Ascending aorta (tissue), 2 donors: ENCODE measurements at regions not wholly inside any gene's neighbourhood (a gene's known extent, or its start where the extent isn't known, plus 50 kb on each side); places are given as distances from the start of the nearest gene placed in this dataset.
A peak's percentile ranks its signal among the peaks of the same experiment; 100 is the strongest.

Experiments used
- DNase-seq, 2 donors: peaks; one replicate each; pipeline ENCODE4 v3.0.0-alpha.2; 2019; ENCODE audit warnings: low spot score in 2 of 2
- H3K27ac ChIP-seq, 2 donors: fragments of 200-600 bp; sonication (generic); one replicate each; pipeline ENCODE4 v1.5.1; 2016 to 2017; ENCODE audit warnings: mild to moderate bottlenecking in 1 of 2
- H3K27me3 ChIP-seq: fragments of 200-600 bp; sonication (generic); one replicate; pipeline ENCODE4 v1.5.1; 2017
- H3K36me3 ChIP-seq, 2 donors: fragments of 200-600 bp; sonication (generic); one replicate each; pipeline ENCODE4 v1.5.1; 2016
- H3K4me1 ChIP-seq, 2 donors: fragments of 200-600 bp; sonication (generic); one replicate each; pipeline ENCODE4 v1.5.1; 2016 to 2017; ENCODE audit warnings: mild to moderate bottlenecking in 1 of 2
- H3K4me3 ChIP-seq, 2 donors: fragments of 200-600 bp; sonication (generic); one replicate each; pipeline ENCODE4 v1.5.1; 2016 to 2017; ENCODE audit warnings: mild to moderate bottlenecking in 1 of 2
- H3K9me3 ChIP-seq, 2 donors: fragments of 200-600 bp; sonication (generic); one replicate each; pipeline ENCODE4 v1.5.1; 2016
- CTCF ChIP-seq, 3 experiments: fragments of 200-600 bp in 2 of 3; fragments of 450-650 bp in 1 of 3; sonication (generic) in 2 of 3; IDR thresholded peaks; one replicate each; pipeline ENCODE4 v1.5.1; 2016 to 2019; ENCODE audit warnings: antibody characterized with exemption in 3 of 3, mild to moderate bottlenecking in 1 of 3, moderate library complexity in 1 of 3
- intact Hi-C: fragments of 100-400 bp; cut with DNase I; formaldehyde crosslinking; loops from one replicate; pipeline ENCODE4 v1.15.1; 2023

- Histone ChIP-seq H3K36me3 (no peaks in the 10 kb centered on the region), H3K4me3 (no peak overlapping the region), H3K27me3 (no peaks in the 10 kb centered on the region), H3K27ac (no peak overlapping the region), H3K9me3 (no peaks in the 10 kb centered on the region), H3K4me1 (peaks cover 5 to 19% of the 10 kb centered on the region in 2 donors)
- no peak for TF ChIP-seq CTCF (IDR thresholded peaks at IDR 0.05)
- intact Hi-C loops = loop anchor here (5.0 to 10.0 kb wide), 2 partner anchors 62 to 385 kb away; no protein-coding TSS in a partner anchor
- no peak for DNase-seq
These were observed 103.0 kb upstream of the GSE1 start for GRCh38 chr16:85510041-85510659.

DNA sequence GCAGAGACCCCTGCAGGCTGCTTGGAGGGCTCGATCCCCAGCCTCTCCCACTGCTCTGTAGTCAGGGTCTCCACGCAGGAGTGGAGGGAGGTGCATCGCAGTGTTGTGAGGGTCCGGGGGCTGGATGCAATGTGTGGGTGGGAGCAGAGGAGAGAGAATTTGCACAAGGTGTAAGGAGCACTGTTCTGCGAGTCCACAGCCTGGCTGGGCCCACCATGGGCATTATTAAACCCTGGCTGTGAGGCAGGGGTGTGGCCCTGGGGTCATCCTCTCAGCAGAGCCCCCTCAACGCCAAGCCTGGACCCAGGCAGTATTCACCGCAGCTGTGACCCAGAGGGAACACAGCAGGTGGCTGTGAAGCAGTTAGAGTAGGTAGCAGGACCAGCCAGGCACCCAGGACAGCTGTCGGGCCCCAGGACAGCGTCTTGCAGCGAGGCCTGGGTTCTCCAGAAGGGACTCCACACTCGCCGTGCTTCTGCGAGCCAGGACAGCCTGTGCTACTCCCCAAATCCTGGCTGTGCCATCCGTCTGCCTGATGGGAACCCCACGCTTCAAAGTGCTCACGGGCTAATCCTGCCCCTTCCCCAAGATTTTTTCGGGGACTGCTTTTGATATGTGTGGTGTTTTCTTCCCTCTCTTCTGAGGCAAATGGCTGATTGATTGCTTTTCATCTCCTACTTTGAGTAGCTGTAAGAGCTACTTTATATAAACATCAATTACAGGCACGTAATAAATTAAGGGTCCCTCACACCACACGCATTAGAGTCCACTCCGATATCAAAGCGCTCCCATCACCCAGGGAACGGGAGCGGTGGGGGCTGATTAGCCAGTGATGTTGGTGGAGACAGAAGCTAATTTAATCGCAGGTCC is 100.9 kb upstream of the GSE1 start:
- TF ChIP-seq CTCF (IDR thresholded peaks at IDR 0.05) = no peak
- no peak for DNase-seq
- Histone ChIP-seq H3K4me1 (peaks cover 7 to 26% of the 10 kb centered on the region in 2 donors), H3K4me3 (no peak overlapping the region), H3K27ac (no peak overlapping the region), H3K36me3 (no peaks in the 10 kb centered on the region), H3K27me3 (no peaks in the 10 kb centered on the region), H3K9me3 (no peaks in the 10 kb centered on the region)
- intact Hi-C loops = loop anchor here (5.0 to 10.0 kb wide), 2 partner anchors 60 to 387 kb away; no protein-coding TSS in a partner anchor

DNA sequence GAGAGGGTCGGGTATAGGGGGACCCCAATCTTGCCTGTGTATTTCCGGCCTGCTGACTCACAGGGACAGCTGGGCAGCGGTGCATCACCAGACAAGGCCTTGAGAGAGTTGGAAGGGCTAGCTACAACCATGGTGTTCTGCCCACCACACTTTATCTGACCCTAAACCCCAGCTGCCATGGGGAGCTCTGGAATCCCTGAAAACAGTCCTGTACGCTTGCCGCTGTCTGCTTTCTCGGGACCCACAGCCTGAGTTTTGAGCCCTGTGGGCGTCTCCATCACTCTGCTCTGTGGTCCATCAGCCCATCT is 100.4 kb upstream of the GSE1 start:
- Histone ChIP-seq H3K27me3 (no peaks in the 10 kb centered on the region), H3K4me1 (peaks cover 7 to 26% of the 10 kb centered on the region in 2 donors), H3K27ac (peak overlapping the region in 1 of 2 donors; percentile 83), H3K4me3 (no peak overlapping the region), H3K36me3 (no peaks in the 10 kb centered on the region), H3K9me3 (no peaks in the 10 kb centered on the region)
- intact Hi-C loops = loop anchor here (5.0 to 10.0 kb wide), 2 partner anchors 60 to 388 kb away; no protein-coding TSS in a partner anchor
- TF ChIP-seq CTCF (IDR thresholded peaks at IDR 0.05) = no peak
- no peak for DNase-seq

DNA sequence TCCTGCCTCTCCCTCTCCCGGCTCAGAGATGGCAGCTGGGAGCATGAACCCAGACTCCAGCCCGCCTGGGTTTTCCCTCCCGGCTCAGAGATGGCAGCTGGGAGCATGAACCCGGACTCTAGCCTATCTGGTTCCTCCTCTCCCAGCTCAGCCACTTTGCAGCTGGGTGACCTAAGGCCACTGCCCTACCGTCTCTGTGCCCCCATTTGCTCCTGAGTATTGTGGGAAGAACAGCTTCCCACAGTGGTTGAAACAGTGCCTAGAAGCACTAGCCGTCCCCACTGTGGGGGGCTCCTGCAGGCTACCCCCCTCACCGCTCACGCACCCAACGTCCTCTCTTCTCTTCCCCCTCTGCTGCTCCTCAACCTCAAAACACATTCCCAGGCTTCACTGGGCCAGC is 99.9 kb upstream of the GSE1 start:
- Histone ChIP-seq H3K9me3 (no peaks in the 10 kb centered on the region), H3K27me3 (no peaks in the 10 kb centered on the region), H3K4me3 (no peak overlapping the region), H3K27ac (peak overlapping the region; percentile 81 to 83), H3K36me3 (no peaks in the 10 kb centered on the region), H3K4me1 (peaks cover 7 to 26% of the 10 kb centered on the region in 2 donors)
- intact Hi-C loops = loop anchor here (5.0 to 10.0 kb wide), 2 partner anchors 59 to 388 kb away; no protein-coding TSS in a partner anchor
- DNase-seq = no peak
- no peak for TF ChIP-seq CTCF (IDR thresholded peaks at IDR 0.05)

DNA sequence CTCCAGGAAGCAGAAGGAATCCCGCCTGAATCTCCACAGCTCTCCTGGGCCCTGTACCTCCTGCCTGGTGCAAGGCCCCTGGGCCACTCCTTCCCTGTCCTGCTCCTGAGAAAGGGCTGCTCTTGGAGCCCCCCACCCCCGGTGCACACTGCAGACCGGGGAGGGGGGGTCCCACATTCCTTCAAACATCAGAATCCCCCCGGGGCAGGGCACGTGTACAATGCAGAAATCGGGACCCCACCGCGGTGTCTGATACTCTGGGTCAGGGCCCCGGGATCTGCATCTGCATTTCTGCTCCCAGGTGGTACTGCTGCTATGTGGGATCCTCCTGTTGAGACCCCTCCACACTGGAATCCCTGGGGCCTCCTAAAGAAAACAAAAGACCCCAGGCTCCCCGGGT is 99.5 kb upstream of the GSE1 start:
- no peaks in the 10 kb centered on the region for H3K36me3 ChIP-seq
- no peaks in the 10 kb centered on the region for H3K27me3 ChIP-seq
- H3K9me3 ChIP-seq = no peaks in the 10 kb centered on the region
- TF ChIP-seq CTCF (IDR thresholded peaks at IDR 0.05) = no peak
- no peak for DNase-seq
- no peak overlapping the region for H3K4me3 ChIP-seq
- peaks cover 7 to 26% of the 10 kb centered on the region in 2 donors for H3K4me1 ChIP-seq
- H3K27ac ChIP-seq = peak overlapping the region; percentile 81 to 83
- intact Hi-C loops = loop anchor here (1.0 to 10.0 kb wide), 4 partner anchors 42 to 389 kb away; no protein-coding TSS in a partner anchor
